Panc1 (cell line): ENCODE measurements at regions not wholly inside any gene's neighbourhood (a gene's known extent, or its start where the extent isn't known, plus 50 kb on each side); places are given as distances from the start of the nearest gene placed in this dataset.

Source experiments
- ATAC-seq: fragments of 200-7000 bp; cut with Tn5 transposase; 2 replicates; pipeline ENCODE4 v1.9.1; 2020; ENCODE audit warnings: mild to moderate bottlenecking, moderate library complexity
- BruUV-seq: library from RNA; stranded (reverse); fragments of 400-500 nt; replicated peaks from 2 replicates; lab custom pipeline; 2021; lab: Mats Ljungman, UMichigan
- CTCF ChIA-PET: fragments of 300-600 bp; sonication (Branson Sonifier 250); formaldehyde crosslinking; loops from one replicate; lab custom pipeline; 2022; ENCODE audit warnings: antibody characterized with exemption; lab: Charles Lee
- POLR2A ChIA-PET: fragments of 300-600 bp; sonication (Branson Sonifier 250); formaldehyde crosslinking; loops from one replicate; lab custom pipeline; 2022; ENCODE audit warnings: antibody characterized with exemption; lab: Charles Lee
- DNase-seq: peaks from one replicate; pipeline ENCODE4 v3.0.0-alpha.2; 2010; ENCODE audit warnings: low read depth, low spot score
- H3K27ac ChIP-seq: 2 replicates; pipeline ENCODE4 v1.5.1; 2011; ENCODE audit warnings: mild to moderate bottlenecking, low read length, inconsistent platforms
- H3K27me3 ChIP-seq: fragments of 200-500 bp; sonication (Bioruptor generic); 2 replicates; pipeline ENCODE4 v1.6.0; 2014; ENCODE audit warnings: low read length, inconsistent platforms; ENCODE audit not compliant: control insufficient read depth, insufficient read depth
- H3K36me3 ChIP-seq: fragments of 200-500 bp; sonication (Bioruptor generic); 2 replicates; pipeline ENCODE4 v1.5.1; 2014; ENCODE audit warnings: inconsistent platforms, mild to moderate bottlenecking, low read length, moderate library complexity; ENCODE audit not compliant: control insufficient read depth, insufficient read depth
- H3K4me1 ChIP-seq: 2 replicates; pipeline ENCODE4 v1.5.1; 2011; ENCODE audit warnings: inconsistent platforms, mild to moderate bottlenecking, low read length, moderate library complexity; ENCODE audit not compliant: control insufficient read depth, insufficient read depth
- H3K4me3 ChIP-seq, 2 experiments: 2 replicates each; pipeline ENCODE4 v1.5.1; 2011 to 2012; ENCODE audit warnings: low read depth in 2 of 2, low read length in 2 of 2, mild to moderate bottlenecking in 2 of 2, inconsistent platforms in 1 of 2, moderate library complexity in 1 of 2
- H3K9me3 ChIP-seq: fragments of 200-500 bp; sonication (Bioruptor generic); 2 replicates; pipeline ENCODE4 v1.5.1; 2014; ENCODE audit warnings: low read depth, mild to moderate bottlenecking, inconsistent platforms, low read length, moderate library complexity; ENCODE audit not compliant: control insufficient read depth, insufficient read depth
- CTCF ChIP-seq: fragments of 450-650 bp; IDR thresholded peaks from 2 replicates; pipeline ENCODE4 v1.5.1; 2017; ENCODE audit warnings: mild to moderate bottlenecking
- POLR2AphosphoS5 ChIP-seq: IDR thresholded peaks from 2 replicates; pipeline ENCODE4 v1.6.1; 2012; ENCODE audit warnings: mild to moderate bottlenecking, low read depth, low read length, moderate library complexity
- REST ChIP-seq, 2 experiments: IDR thresholded peaks; 2 replicates each; pipeline ENCODE4 v1.6.1; 2011 to 2012; ENCODE audit warnings: low read depth in 2 of 2, control low read depth in 1 of 2, low read length in 1 of 2, mild to moderate bottlenecking in 1 of 2, moderate library complexity in 1 of 2; ENCODE audit not compliant: insufficient read depth in 1 of 2
- SIN3A ChIP-seq: IDR thresholded peaks from 2 replicates; pipeline ENCODE4 v1.6.1; 2012; ENCODE audit warnings: low read depth, mild to moderate bottlenecking, low read length, moderate library complexity, borderline replicate concordance; ENCODE audit not compliant: insufficient read depth
- TCF7L2 ChIP-seq: IDR thresholded peaks from 2 replicates; pipeline ENCODE4 v1.6.1; 2011; ENCODE audit warnings: mild to moderate bottlenecking, low read depth, low read length, inconsistent platforms
- in situ Hi-C: cut with HindIII; loops from 2 replicates; pipeline ENCODE4 v1.10.0; 2016; ENCODE audit warnings: low sequenced_read_pairs, low pct_unique_long_range_greater_than_20kb
- intact Hi-C: fragments of 100-400 bp; cut with micrococcal nuclease; formaldehyde crosslinking; loops from one replicate; pipeline ENCODE4 v1.10.0; 2022; ENCODE audit not compliant: unreplicated experiment

GRCh38 chr11:70860888-70861287 is 391.5 kb downstream of the SHANK2 start:
- Histone ChIP-seq H3K9me3 (no peaks in the 10 kb centered on the region), H3K4me1 (no peaks in the 10 kb centered on the region), H3K36me3 (no peaks in the 10 kb centered on the region), H3K27me3 (no peaks in the 10 kb centered on the region), H3K27ac (no peak overlapping the region), H3K4me3 (no peak overlapping the region)
- no TSS peak for BruUV-seq
- intact Hi-C loops = no loop called here
- ATAC-seq (no peak), DNase-seq (no peak)
- TF ChIP-seq TCF7L2 (no peak), CTCF (no peak)
- in situ Hi-C loops = no loop called here
- POLR2A ChIA-PET = no interaction called here
- CTCF ChIA-PET = no interaction called here

- H3K4me3 ChIP-seq = no peak overlapping the region
- no peak for ATAC-seq
- intact Hi-C loops (no loop called here), in situ Hi-C loops (no loop called here)
- CTCF ChIA-PET = no interaction called here
- H3K27me3 ChIP-seq = no peaks in the 10 kb centered on the region
- no peaks in the 10 kb centered on the region for H3K36me3 ChIP-seq
- H3K9me3 ChIP-seq = no peaks in the 10 kb centered on the region
- TF ChIP-seq CTCF = no peak
- TF ChIP-seq POLR2AphosphoS5 = no peak
- no peak for TF ChIP-seq TCF7L2
- no peak for TF ChIP-seq SIN3A
- TF ChIP-seq REST (IDR thresholded peaks at IDR 0.05; ENCODE audit: insufficient read depth in 1 of 2, low read depth in 2 of 2, low read length in 1 of 2) = no peak
- no peaks in the 10 kb centered on the region for H3K4me1 ChIP-seq
- no peak for DNase-seq
- POLR2A ChIA-PET = no interaction called here
- no TSS peak for BruUV-seq
- no peak overlapping the region for H3K27ac ChIP-seq
These were observed 390.8 kb downstream of the SHANK2 start for GRCh38 chr11:70861559-70861958.

GRCh38 chr11:70862093-70862492 is 390.3 kb downstream of the SHANK2 start:
- CTCF ChIA-PET = no interaction called here
- H3K27me3 ChIP-seq = no peaks in the 10 kb centered on the region
- H3K9me3 ChIP-seq = no peaks in the 10 kb centered on the region
- in situ Hi-C loops (no loop called here), intact Hi-C loops (no loop called here)
- BruUV-seq = no TSS peak
- ATAC-seq = no peak
- H3K4me3 ChIP-seq = no peak overlapping the region
- H3K27ac ChIP-seq = no peak overlapping the region
- H3K36me3 ChIP-seq = no peaks in the 10 kb centered on the region
- TF ChIP-seq POLR2AphosphoS5 = no peak
- no peak for TF ChIP-seq TCF7L2
- TF ChIP-seq SIN3A = no peak
- no peak for TF ChIP-seq REST (IDR thresholded peaks at IDR 0.05; ENCODE audit: insufficient read depth in 1 of 2, low read depth in 2 of 2, low read length in 1 of 2)
- TF ChIP-seq CTCF = no peak
- no peaks in the 10 kb centered on the region for H3K4me1 ChIP-seq
- DNase-seq = no peak
- POLR2A ChIA-PET = no interaction called here
